ENCODE measurements at regions not wholly inside any gene's neighbourhood (a gene's known extent, or its start where the extent isn't known, plus 50 kb on each side); places are given as distances from the start of the nearest gene placed in this dataset.

GRCh38 chr3:110710603-110711002, 361.0 kb upstream of the NECTIN3 start:
- DNase-seq (ENCODE audit: low read depth in 2 of 3, low spot score in 2 of 3) = no peak

GRCh38 chr3:110711130-110711832, 360.3 kb upstream of the NECTIN3 start:
- no peak for DNase-seq (ENCODE audit: low read depth in 2 of 3, low spot score in 2 of 3)

- no peak for DNase-seq (ENCODE audit: low read depth in 2 of 3, low spot score in 2 of 3)
Observed at GRCh38 chr3:110711851-110712516, 359.6 kb upstream of the NECTIN3 start.

DNA sequence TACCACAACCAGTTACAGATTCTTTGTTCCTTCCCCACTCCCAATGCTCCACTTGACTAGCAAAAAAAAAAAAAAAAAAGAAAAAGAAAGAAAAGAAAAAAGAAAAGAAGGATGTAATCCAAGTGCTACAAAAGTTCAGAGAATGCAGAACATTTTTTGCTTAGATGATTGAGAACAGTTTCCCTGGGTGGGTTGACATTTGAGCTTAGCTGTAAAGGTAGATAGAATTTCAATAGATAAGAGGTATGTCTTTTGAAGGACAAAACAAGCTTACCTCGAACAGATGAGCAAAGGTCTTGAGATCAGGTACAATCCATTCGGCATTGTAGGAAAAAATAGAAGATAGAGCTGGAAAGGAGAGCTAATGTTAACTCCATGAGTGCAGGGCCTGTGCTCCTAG, 344.6 kb upstream of the NECTIN3 start:
- DNase-seq (ENCODE audit: low read depth in 2 of 3, low spot score in 2 of 3) = no peak

GRCh38 chr3:110731148-110731547, 340.5 kb upstream of the NECTIN3 start:
- DNase-seq (ENCODE audit: low read depth in 2 of 3, low spot score in 2 of 3) = peak in 1 of 3 donors; percentile 1

- DNase-seq (ENCODE audit: low read depth in 2 of 3, low spot score in 2 of 3) = no peak
Observed at GRCh38 chr3:110732420-110732819, 339.2 kb upstream of the NECTIN3 start.

- no peak for DNase-seq (ENCODE audit: low read depth in 2 of 3, low spot score in 2 of 3)
Observed at GRCh38 chr3:110733045-110733444, 338.6 kb upstream of the NECTIN3 start.

- no peak for DNase-seq (ENCODE audit: low read depth in 2 of 3, low spot score in 2 of 3)
Observed at GRCh38 chr3:110734524-110734923, 337.1 kb upstream of the NECTIN3 start.

DNA sequence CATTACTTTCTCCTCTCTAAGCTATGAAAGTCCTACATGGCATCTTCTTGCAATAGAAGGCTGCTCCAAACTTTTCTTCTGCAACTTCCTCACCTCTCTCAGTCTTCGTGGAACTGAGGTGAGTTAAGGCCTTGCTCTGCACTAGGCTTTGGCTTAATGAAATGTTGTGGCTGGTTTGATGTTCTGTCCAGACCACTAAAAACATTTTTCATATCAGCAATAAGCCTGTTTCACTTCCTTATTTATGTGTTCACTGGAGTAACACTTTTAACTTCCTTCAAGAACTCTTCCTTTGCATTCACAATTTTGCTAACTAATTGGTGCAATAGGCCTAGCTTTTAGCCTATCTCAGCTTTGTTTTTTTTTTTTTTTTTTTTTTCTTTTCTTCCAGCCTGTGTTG, 335.3 kb upstream of the NECTIN3 start:
- peak in 1 of 3 donors; percentile 15 for DNase-seq (ENCODE audit: low read depth in 2 of 3, low spot score in 2 of 3)

GRCh38 chr3:110738531-110738930, 333.1 kb upstream of the NECTIN3 start:
- no peak for DNase-seq (ENCODE audit: low read depth in 2 of 3, low spot score in 2 of 3)

DNA sequence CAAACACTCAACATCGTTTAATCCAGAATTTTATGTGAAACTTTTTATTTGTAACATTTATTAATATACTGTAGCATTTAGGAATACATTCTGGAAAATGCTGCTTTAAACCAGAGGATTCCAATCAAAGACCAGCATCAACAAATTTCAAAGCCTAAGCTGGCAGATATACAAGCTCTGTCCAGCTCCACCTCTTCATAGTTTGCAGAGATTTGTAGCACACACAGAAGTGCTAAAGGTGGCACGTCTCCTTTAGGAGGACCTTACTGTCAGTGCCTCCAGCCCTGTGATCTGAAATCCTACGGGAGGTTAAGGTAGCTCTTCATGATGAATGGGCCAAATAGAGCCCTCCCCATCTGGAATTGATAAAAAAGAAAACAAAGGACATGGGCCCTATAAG, 329.7 kb upstream of the NECTIN3 start:
- no peak for DNase-seq (ENCODE audit: low read depth in 2 of 3, low spot score in 2 of 3)

DNA sequence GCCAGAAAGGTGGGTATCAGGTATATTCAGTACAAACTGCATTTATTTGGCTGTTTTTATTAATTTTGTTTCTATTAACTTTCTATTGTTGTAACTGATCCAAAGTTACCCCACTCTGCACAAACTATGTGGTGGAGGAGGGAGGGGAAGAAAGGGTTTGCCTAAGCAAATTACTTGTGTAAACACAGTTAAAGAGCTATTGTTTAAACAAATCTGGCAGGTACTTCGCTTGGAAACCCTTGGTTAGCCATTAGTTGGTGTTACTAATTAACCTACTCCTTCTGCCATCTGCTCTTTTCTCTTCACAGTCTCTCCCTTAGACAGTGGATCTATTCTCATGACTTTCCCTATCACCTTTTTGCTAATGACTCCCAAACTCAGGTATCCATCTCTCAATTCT, 328.4 kb upstream of the NECTIN3 start:
- DNase-seq (ENCODE audit: low read depth in 2 of 3, low spot score in 2 of 3) = no peak

DNA sequence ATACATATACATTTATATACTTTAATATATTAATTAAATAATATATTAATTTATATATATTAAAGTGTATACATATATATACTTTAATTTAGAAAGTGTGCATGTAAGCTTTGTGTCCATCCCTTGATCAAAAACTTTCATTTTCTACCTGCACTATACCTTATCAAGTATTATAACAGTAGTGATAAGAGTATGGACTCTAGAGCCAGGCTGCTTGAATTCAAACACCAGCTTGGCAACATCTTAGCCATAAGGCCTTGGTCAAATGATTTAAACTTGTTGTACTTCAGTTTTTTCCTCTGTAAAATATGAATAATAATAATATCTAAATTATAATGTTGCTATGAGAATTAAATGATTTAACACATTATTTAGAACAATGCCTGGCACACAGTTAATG, 327.6 kb upstream of the NECTIN3 start:
- no peak for DNase-seq (ENCODE audit: low read depth in 2 of 3, low spot score in 2 of 3)

- DNase-seq (ENCODE audit: low read depth in 2 of 3, low spot score in 2 of 3) = no peak
Observed at GRCh38 chr3:110744723-110745122, 326.9 kb upstream of the NECTIN3 start.

GRCh38 chr3:110749006-110749405, 322.6 kb upstream of the NECTIN3 start:
- DNase-seq (ENCODE audit: low read depth in 2 of 3, low spot score in 2 of 3) = no peak

GRCh38 chr3:110750201-110750600, 321.4 kb upstream of the NECTIN3 start:
- DNase-seq (ENCODE audit: low read depth in 2 of 3, low spot score in 2 of 3) = no peak

DNA sequence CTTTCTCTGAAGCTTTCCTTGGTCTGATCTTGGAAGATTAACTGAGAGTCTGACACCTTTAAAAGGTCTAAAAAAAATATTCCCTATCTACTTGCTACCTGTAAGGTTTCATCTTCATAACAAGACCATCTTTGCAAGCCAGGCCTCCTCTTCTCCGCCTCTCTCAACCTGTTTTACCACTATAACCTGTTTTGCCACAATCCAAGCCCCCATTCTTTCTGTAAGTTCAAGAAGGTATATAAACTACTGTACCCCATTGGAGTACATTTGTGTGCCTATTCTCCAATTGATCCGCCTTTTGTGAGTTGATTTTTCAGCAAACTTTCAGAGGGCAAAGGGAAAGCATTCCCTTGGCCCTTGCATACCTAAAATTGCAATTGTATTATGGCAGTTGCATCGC, 319.3 kb upstream of the NECTIN3 start:
- DNase-seq (ENCODE audit: low read depth in 2 of 3, low spot score in 2 of 3) = no peak

- no peak for DNase-seq (ENCODE audit: low read depth in 2 of 3, low spot score in 2 of 3)
Observed at GRCh38 chr3:110753516-110753915, 318.1 kb upstream of the NECTIN3 start.

DNA sequence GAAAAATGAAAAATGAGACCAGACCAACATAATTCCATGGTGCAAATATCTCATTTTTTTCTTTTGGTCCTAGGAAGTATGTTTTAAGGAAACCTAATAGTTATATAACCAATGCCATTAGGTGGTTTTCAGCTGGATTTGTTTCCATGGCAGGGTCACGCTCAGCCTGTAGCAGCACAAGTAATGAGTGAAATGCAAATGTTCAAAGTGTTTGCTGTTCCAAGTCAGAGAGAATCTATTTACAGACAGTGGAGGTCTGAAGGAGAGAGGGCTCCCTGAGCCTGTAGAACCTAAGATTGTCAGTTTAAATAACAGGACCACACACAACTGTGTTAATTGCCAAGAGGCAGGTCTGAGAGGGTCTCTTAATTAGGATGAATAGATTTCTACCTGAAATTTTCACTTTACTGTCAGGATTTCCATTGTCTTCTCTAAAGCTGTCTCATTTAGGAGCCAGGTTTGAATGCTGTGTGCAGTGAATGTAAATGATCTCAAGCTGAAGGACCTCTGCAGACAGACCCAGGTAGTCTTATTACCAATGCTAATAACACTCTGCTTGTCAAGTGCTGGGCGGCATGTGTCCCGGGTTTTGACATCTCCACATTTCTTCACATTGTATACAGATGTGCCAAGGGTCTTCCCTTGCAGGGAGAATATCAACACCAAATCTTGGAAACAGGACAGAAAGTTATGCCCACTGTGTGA, 317.3 kb upstream of the NECTIN3 start:
- no peak for DNase-seq (ENCODE audit: low read depth in 2 of 3, low spot score in 2 of 3)

DNA sequence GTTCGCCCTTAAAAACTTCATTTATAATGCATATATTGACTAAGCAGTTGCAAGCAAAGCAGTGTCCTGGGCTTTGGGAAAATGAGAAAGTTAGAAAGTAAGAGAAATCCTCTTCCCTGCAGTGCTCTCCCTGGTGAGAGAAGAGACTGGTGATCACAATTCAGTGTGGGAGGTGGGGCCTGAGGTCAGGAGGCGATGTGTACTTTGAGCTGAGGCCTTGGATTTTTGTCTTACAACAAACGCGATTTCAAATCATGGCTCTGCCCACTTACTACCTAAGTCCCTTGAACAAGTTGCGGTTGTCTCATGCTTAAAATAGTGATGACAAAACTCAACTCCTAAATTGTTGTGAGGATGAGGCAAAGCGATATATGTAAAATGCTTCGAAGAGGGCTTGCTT, 316.3 kb upstream of the NECTIN3 start:
- no peak for DNase-seq (ENCODE audit: low read depth in 2 of 3, low spot score in 2 of 3)

- no peak for DNase-seq (ENCODE audit: low read depth in 2 of 3, low spot score in 2 of 3)
Observed at GRCh38 chr3:110756705-110757104, 314.9 kb upstream of the NECTIN3 start.

DNA sequence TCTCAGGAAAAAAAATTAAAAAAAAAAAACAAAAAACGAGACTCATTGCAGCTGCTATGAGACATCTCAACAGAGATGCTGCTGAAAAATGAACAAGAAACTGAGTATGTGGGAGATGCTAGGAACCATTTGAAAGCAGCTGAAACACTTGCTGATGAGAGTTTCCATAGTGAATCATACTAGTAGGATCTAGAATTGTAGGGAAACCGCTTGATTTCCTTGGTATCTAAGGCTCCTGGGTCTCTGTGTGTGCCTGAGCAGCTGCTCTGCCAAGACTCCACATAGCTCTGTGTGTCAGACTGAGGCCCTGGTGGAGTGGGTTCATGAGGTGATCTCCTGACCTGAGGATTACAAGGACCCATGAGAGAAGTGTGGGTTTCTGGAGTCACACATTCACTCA, 313.4 kb upstream of the NECTIN3 start:
- no peak for DNase-seq (ENCODE audit: low read depth in 2 of 3, low spot score in 2 of 3)
